HepG2 (cell line): ENCODE measurements at regions not wholly inside any gene's neighbourhood (a gene's known extent, or its start where the extent isn't known, plus 50 kb on each side); places are given as distances from the start of the nearest gene placed in this dataset.

Source experiments
- ATAC-seq: fragments of 200-7000 bp; cut with Tn5 transposase; 3 replicates; pipeline ENCODE4 v1.9.1; 2020; ENCODE audit warnings: mild to moderate bottlenecking, moderate library complexity
- BruUV-seq: library from RNA; stranded (reverse); fragments of 400-500 nt; replicated peaks from 2 replicates; lab custom pipeline; 2021; lab: Mats Ljungman, UMichigan
- CTCF ChIA-PET: fragments of 300-600 bp; formaldehyde crosslinking; extraction: SDS; loops from one replicate; lab custom pipeline; 2021; ENCODE audit warnings: low total read pairs, inconsistent platforms, low intra/inter-chr PET ratio; lab: Yijun Ruan, JAX
- POLR2A ChIA-PET: fragments of 350-600 bp; sonication (Branson Sonifier 250); formaldehyde crosslinking; loops from one replicate; lab custom pipeline; 2020; ENCODE audit warnings: antibody characterized with exemption, inconsistent platforms; lab: Yijun Ruan, JAX
- DNase-seq: peaks from one replicate; pipeline ENCODE4 v3.0.0-alpha.2; 2015; ENCODE audit warnings: low spot score
- FAIRE-seq: peaks from 3 replicates; lab custom pipeline; 2011; peaks lifted over from hg19 to GRCh38; lab: Jason Lieb, UNC
- H2AFZ ChIP-seq: one replicate; pipeline ENCODE4 v1.6.1; 2011; ENCODE audit warnings: low read length, inconsistent platforms
- H3K27ac ChIP-seq: fragments of 300-600 bp; 3 replicates; pipeline ENCODE4 v1.8.0; 2011; ENCODE audit warnings: mixed run types, mild to moderate bottlenecking, mixed read lengths, low read length, inconsistent platforms; ENCODE audit not compliant: insufficient read depth; ENCODE audit errors: extremely low read length
- H3K27me3 ChIP-seq, 2 experiments: fragments of 200-600 bp in 1 of 2; 2 replicates in 1 of 2; 3 replicates in 1 of 2; pipeline versions ENCODE4 v1.6.0 to v1.8.0; 2011; ENCODE audit warnings: low read length in 2 of 2, mild to moderate bottlenecking in 2 of 2, moderate library complexity in 2 of 2, inconsistent platforms in 1 of 2; ENCODE audit not compliant: insufficient read depth in 2 of 2, control insufficient read depth in 1 of 2
- H3K36me3 ChIP-seq, 2 experiments: fragments of 200-600 bp in 1 of 2; replicated peaks in 1 of 2; 2 replicates in 1 of 2; 3 replicates in 1 of 2; pipeline versions ENCODE4 v1.5.1 to v1.8.0; 2011; ENCODE audit warnings: low read length in 2 of 2, inconsistent platforms in 1 of 2; ENCODE audit not compliant: insufficient read depth in 2 of 2, control insufficient read depth in 1 of 2
- H3K4me1 ChIP-seq: 2 replicates; pipeline ENCODE4 v1.5.1; 2012; ENCODE audit warnings: low read length, inconsistent platforms; ENCODE audit not compliant: insufficient read depth
- H3K4me2 ChIP-seq: 2 replicates; pipeline ENCODE4 v1.6.0; 2011; ENCODE audit warnings: low read depth, low read length, inconsistent platforms
- H3K4me3 ChIP-seq, 3 experiments: fragments of 200-600 bp in 1 of 3; sonication (generic), shearing (Covaris generic) in 1 of 3; replicated peaks in 1 of 3; 2 replicates each; pipeline ENCODE4 v1.5.1; 2011 to 2016; ENCODE audit warnings: low read length in 3 of 3, inconsistent platforms in 2 of 3, low read depth in 2 of 3, mild to moderate bottlenecking in 2 of 3, control low read depth in 1 of 3, mixed read lengths in 1 of 3; ENCODE audit not compliant: insufficient read depth in 1 of 3
- H3K79me2 ChIP-seq: one replicate; pipeline ENCODE4 v1.6.1; 2011; ENCODE audit warnings: low read length, inconsistent platforms; ENCODE audit not compliant: insufficient read depth
- H3K9ac ChIP-seq: 2 replicates; pipeline ENCODE4 v1.6.0; 2011; ENCODE audit warnings: mild to moderate bottlenecking, low read depth, low read length, inconsistent platforms; ENCODE audit not compliant: insufficient read depth
- H3K9me3 ChIP-seq: 2 replicates; pipeline ENCODE4 v1.5.1; 2012; ENCODE audit warnings: mild to moderate bottlenecking, low read length
- H4K20me1 ChIP-seq: 2 replicates; pipeline ENCODE4 v1.6.0; 2011; ENCODE audit warnings: inconsistent platforms, mild to moderate bottlenecking, low read length, moderate library complexity; ENCODE audit not compliant: insufficient read depth
- GPN1 ChIP-seq: sonication (generic); formaldehyde crosslinking; IDR thresholded peaks from 2 replicates; pipeline ENCODE4 v1.5.1; 2020; ENCODE audit warnings: missing genetic modification reagents, borderline replicate concordance
- KMT2A ChIP-seq: sonication (generic); formaldehyde crosslinking; IDR thresholded peaks from 2 replicates; pipeline ENCODE4 v1.4.0; 2020; ENCODE audit warnings: missing genetic modification reagents
- MAF1 ChIP-seq: sonication (generic); formaldehyde crosslinking; IDR thresholded peaks from 2 replicates; pipeline ENCODE4 v1.5.0; 2020; ENCODE audit warnings: missing genetic modification reagents, borderline replicate concordance
- MEF2D ChIP-seq: sonication (generic); formaldehyde crosslinking; IDR thresholded peaks from 2 replicates; pipeline ENCODE4 v1.5.1; 2020; ENCODE audit warnings: mild to moderate bottlenecking, missing genetic modification reagents
- MXD4 ChIP-seq: IDR thresholded peaks from 2 replicates; pipeline ENCODE4 v1.6.1; 2016; ENCODE audit warnings: mild to moderate bottlenecking, missing biosample characterization, missing genetic modification reagents
- TBL1XR1 ChIP-seq: fragments of 150-350 bp; IDR thresholded peaks from 2 replicates; pipeline ENCODE4 v1.6.1; 2014; ENCODE audit warnings: borderline replicate concordance, low read length; ENCODE audit not compliant: partially characterized antibody
- ZMYM4 ChIP-seq: sonication (generic); formaldehyde crosslinking; IDR thresholded peaks from 2 replicates; pipeline ENCODE4 v1.8.1; 2023; ENCODE audit warnings: mild to moderate bottlenecking, missing genetic modification reagents
- ZNF567 ChIP-seq: sonication (generic); formaldehyde crosslinking; IDR thresholded peaks from 2 replicates; pipeline ENCODE4 v1.8.1; 2023; ENCODE audit warnings: mild to moderate bottlenecking, missing genetic modification reagents, borderline replicate concordance
- ZNF672 ChIP-seq: sonication (generic); formaldehyde crosslinking; IDR thresholded peaks from 2 replicates; pipeline ENCODE4 v1.8.1; 2022; ENCODE audit warnings: missing genetic modification reagents
- ZSCAN30 ChIP-seq: sonication (generic); formaldehyde crosslinking; IDR thresholded peaks from 2 replicates; pipeline ENCODE4 v1.5.0; 2020; ENCODE audit warnings: mild to moderate bottlenecking, missing genetic modification reagents
- WGBS: methylation state at CpG from one replicate; pipeline ENCODE4 v1.1.6; 2017; ENCODE audit warnings: low lambda C conversion rate; 5-methylcytosine and 5-hydroxymethylcytosine counted together
- in situ Hi-C: cut with HindIII; loops from 2 replicates; pipeline ENCODE4 v1.10.0; 2017; ENCODE audit warnings: low pct_unique_long_range_greater_than_20kb; ENCODE audit not compliant: extremely low pct_ligation_motif_present
- intact Hi-C: fragments of 100-400 bp; cut with micrococcal nuclease; formaldehyde crosslinking; loops from one replicate; pipeline ENCODE4 v1.10.0; 2022; ENCODE audit not compliant: unreplicated experiment
- TF ChIP-seq, protein P1 (sequence below): sonication (generic); formaldehyde crosslinking; IDR thresholded peaks from 2 replicates; pipeline ENCODE4 v1.5.0; 2020; ENCODE audit warnings: mild to moderate bottlenecking, missing genetic modification reagents, moderate library complexity
- TF ChIP-seq, protein P2 (sequence below): sonication (generic); formaldehyde crosslinking; IDR thresholded peaks from 2 replicates; pipeline ENCODE4 v1.8.0; 2022; ENCODE audit warnings: missing genetic modification reagents, mild to moderate bottlenecking, moderate library complexity, borderline replicate concordance
- TF ChIP-seq, protein P3 (sequence below): sonication (generic); formaldehyde crosslinking; IDR thresholded peaks from 2 replicates; pipeline ENCODE4 v1.4.0; 2020; ENCODE audit warnings: missing genetic modification reagents, mild to moderate bottlenecking, borderline replicate concordance
- TF ChIP-seq, protein P4 (sequence below): sonication (generic); formaldehyde crosslinking; IDR thresholded peaks from 2 replicates; pipeline ENCODE4 v1.8.0; 2022; ENCODE audit warnings: missing genetic modification reagents, low read depth, mild to moderate bottlenecking, borderline replicate concordance

DNA sequence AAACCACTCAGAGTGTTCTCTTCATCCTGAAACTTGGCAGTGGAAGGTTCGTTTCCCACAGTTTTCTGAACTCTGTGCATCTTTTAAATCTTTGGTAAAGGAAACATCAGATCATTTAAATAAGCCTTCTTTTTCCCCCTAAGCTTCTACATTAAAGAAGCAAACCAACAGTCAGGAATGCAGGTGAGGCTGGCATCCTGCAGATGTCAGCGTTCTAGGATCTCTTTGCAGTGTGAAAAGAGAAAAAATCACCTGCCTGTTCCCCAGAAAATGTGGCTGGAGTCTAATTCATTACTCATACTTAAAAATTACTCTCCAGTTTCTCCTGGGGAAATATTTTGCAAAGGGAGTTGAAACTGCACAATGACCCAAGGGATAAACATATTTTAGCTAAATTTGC is 64.5 kb upstream of the ZCCHC2 start (continued):
- TF ChIP-seq, protein P1, sequence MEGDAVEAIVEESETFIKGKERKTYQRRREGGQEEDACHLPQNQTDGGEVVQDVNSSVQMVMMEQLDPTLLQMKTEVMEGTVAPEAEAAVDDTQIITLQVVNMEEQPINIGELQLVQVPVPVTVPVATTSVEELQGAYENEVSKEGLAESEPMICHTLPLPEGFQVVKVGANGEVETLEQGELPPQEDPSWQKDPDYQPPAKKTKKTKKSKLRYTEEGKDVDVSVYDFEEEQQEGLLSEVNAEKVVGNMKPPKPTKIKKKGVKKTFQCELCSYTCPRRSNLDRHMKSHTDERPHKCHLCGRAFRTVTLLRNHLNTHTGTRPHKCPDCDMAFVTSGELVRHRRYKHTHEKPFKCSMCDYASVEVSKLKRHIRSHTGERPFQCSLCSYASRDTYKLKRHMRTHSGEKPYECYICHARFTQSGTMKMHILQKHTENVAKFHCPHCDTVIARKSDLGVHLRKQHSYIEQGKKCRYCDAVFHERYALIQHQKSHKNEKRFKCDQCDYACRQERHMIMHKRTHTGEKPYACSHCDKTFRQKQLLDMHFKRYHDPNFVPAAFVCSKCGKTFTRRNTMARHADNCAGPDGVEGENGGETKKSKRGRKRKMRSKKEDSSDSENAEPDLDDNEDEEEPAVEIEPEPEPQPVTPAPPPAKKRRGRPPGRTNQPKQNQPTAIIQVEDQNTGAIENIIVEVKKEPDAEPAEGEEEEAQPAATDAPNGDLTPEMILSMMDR (CRISPR knock-in tag): peak; percentile 42
- TF ChIP-seq KMT2A (CRISPR knock-in tag) (no peak; the same call in 1 of the 2 replicates), TBL1XR1 (no peak), ZMYM4 (CRISPR knock-in tag) (no peak), ZNF567 (no peak), ZSCAN30 (CRISPR knock-in tag) (no peak)
- TF ChIP-seq, protein P2, sequence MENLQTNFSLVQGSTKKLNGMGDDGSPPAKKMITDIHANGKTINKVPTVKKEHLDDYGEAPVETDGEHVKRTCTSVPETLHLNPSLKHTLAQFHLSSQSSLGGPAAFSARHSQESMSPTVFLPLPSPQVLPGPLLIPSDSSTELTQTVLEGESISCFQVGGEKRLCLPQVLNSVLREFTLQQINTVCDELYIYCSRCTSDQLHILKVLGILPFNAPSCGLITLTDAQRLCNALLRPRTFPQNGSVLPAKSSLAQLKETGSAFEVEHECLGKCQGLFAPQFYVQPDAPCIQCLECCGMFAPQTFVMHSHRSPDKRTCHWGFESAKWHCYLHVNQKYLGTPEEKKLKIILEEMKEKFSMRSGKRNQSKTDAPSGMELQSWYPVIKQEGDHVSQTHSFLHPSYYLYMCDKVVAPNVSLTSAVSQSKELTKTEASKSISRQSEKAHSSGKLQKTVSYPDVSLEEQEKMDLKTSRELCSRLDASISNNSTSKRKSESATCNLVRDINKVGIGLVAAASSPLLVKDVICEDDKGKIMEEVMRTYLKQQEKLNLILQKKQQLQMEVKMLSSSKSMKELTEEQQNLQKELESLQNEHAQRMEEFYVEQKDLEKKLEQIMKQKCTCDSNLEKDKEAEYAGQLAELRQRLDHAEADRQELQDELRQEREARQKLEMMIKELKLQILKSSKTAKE (CRISPR knock-in tag): no peak

DNA sequence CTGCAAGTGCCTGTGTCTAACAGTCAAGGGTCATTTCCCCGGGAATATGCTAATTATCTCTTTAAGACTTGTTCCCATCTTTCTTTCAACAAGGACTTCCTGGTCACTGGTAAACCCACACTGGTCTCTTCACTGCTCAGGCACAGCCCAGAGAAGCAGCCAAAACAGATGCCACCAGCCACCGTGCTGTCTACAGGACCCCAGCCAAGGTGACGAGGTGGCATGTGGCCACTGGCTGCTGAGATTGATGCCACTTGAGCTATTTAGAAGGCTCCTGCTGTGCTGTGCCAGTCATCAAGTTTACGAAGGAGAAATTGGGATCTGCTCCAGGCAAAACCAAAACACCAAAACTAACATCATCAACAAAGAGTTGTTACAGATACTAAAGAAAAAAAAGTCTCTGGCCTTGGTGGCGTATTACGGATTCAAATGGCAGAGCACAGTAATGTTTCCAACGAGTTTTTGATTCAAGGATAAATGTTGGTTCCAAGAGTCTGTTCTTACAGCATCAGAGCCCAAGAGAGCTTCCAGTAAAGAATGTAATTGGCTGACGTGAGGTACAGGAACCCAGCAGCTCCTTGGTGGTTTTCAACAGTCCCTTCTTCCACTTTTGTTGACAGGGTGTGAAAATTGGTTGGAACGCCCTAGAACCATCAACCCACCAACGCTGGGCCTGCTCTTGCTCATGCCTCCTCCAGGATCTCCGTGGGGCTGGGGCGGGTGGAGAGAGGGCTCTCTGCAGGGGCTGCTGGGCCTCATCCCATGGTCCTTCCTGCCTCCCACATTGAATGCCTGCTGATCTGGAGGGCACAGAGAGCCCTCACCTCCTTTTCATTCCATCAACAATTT is 63.7 kb upstream of the ZCCHC2 start:
- H3K4me3 ChIP-seq: no peak overlapping the region
- POLR2A ChIA-PET: interaction anchor here (1.1 to 4.1 kb wide), 3 partner anchors 9 to 64 kb away, joined by 3 to 12 read pairs (median 4); partner anchors contain the start of gene ZCCHC2
- intact Hi-C loops: no loop called here
- H4K20me1 ChIP-seq: no peaks in the 10 kb centered on the region
- peak overlapping the region; percentile 44 for H3K27ac ChIP-seq
- in situ Hi-C loops: loop anchor here (10.0 kb wide), 1 partner anchor 66 kb away; the partner anchor contains the start of gene ZCCHC2
- peaks cover 3% of the 10 kb centered on the region for H3K79me2 ChIP-seq
- H3K27me3 ChIP-seq: no peaks in the 10 kb centered on the region
- H3K36me3 ChIP-seq: no peaks in the 10 kb centered on the region
- H3K4me2 ChIP-seq: no peak overlapping the region
- no peak for ATAC-seq
- peaks cover 87% of the 10 kb centered on the region for H3K4me1 ChIP-seq
- BruUV-seq: no TSS peak
- H3K9me3 ChIP-seq: no peaks in the 10 kb centered on the region
- no peak for FAIRE-seq
- no peak for DNase-seq
- no peak overlapping the region for H3K9ac ChIP-seq
- CTCF ChIA-PET: interaction anchor here (1.7 kb wide), 1 partner anchor 33 kb away, joined by 3 read pairs; no protein-coding TSS in a partner anchor
- 92% methylated on average over 10 of the region's 12 CpGs for WGBS
- H2AFZ ChIP-seq: no peak overlapping the region
- TF ChIP-seq, protein P3, sequence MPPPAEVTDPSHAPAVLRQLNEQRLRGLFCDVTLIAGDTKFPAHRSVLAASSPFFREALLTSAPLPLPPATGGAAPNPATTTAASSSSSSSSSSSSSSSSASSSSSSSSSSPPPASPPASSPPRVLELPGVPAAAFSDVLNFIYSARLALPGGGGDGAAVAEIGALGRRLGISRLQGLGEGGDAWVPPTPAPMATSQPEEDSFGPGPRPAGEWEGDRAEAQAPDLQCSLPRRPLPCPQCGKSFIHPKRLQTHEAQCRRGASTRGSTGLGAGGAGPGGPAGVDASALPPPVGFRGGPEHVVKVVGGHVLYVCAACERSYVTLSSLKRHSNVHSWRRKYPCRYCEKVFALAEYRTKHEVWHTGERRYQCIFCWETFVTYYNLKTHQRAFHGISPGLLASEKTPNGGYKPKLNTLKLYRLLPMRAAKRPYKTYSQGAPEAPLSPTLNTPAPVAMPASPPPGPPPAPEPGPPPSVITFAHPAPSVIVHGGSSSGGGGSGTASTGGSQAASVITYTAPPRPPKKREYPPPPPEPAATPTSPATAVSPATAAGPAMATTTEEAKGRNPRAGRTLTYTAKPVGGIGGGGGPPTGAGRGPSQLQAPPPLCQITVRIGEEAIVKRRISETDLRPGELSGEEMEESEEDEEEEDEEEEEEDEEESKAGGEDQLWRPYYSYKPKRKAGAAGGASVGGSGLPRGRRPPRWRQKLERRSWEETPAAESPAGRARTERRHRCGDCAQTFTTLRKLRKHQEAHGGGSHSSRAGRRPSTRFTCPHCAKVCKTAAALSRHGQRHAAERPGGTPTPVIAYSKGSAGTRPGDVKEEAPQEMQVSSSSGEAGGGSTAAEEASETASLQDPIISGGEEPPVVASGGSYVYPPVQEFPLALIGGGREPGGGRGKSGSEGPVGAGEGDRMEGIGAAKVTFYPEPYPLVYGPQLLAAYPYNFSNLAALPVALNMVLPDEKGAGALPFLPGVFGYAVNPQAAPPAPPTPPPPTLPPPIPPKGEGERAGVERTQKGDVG (CRISPR knock-in tag): 0 out of 2 replicates have a peak, but pooled peaks have one; percentile 27
- no peak for TF ChIP-seq GPN1 (CRISPR knock-in tag)
- no peak for TF ChIP-seq MXD4 (CRISPR knock-in tag)
- TF ChIP-seq MAF1 (CRISPR knock-in tag): no peak
- TF ChIP-seq, protein P4, sequence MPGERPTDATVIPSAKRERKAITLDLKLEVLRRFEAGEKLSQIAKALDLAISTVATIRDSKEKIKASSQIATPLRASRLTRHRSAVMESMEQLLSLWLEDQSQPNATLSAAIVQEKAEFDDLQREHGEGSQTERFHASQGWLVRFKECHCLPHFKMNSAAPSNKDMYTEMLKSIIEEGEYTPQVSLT (CRISPR knock-in tag): no peak
- no peak for TF ChIP-seq MEF2D (CRISPR knock-in tag)
- no peak for TF ChIP-seq ZNF672
